Osteocyte (in vitro differentiated cells): ENCODE measurements at regions not wholly inside any gene's neighbourhood (a gene's known extent, or its start where the extent isn't known, plus 50 kb on each side); places are given as distances from the start of the nearest gene placed in this dataset.

Experiments used
- DNase-seq: peaks from one replicate; pipeline ENCODE4 v3.0.0; 2021; ENCODE audit warnings: mixed read lengths; ENCODE audit not compliant: unreplicated experiment; ENCODE audit errors: extremely low spot score
- H3K27ac Mint-ChIP-seq: one replicate; pipeline ENCODE4 v1.8.0; 2021; ENCODE audit warnings: mild to moderate bottlenecking, mixed read lengths; ENCODE audit not compliant: unreplicated experiment
- H3K27me3 Mint-ChIP-seq: one replicate; pipeline ENCODE4 v1.8.0; 2021; ENCODE audit warnings: mixed read lengths; ENCODE audit not compliant: unreplicated experiment
- H3K36me3 Mint-ChIP-seq: one replicate; pipeline ENCODE4 v1.8.0; 2021; ENCODE audit warnings: mixed read lengths; ENCODE audit not compliant: unreplicated experiment
- H3K4me1 Mint-ChIP-seq: one replicate; pipeline ENCODE4 v1.8.0; 2021; ENCODE audit warnings: mixed read lengths; ENCODE audit not compliant: unreplicated experiment
- H3K4me3 Mint-ChIP-seq: one replicate; pipeline ENCODE4 v1.8.0; 2021; ENCODE audit warnings: mild to moderate bottlenecking, moderate library complexity, mixed read lengths; ENCODE audit not compliant: unreplicated experiment
- H3K9me3 Mint-ChIP-seq: one replicate; pipeline ENCODE4 v1.8.0; 2021; ENCODE audit warnings: mixed read lengths; ENCODE audit not compliant: unreplicated experiment
- CTCF ChIP-seq: fragments of 200-600 bp; sonication (generic); IDR thresholded peaks from 2 replicates; pipeline ENCODE4 v1.5.0; 2021; ENCODE audit warnings: antibody characterized with exemption, mild to moderate bottlenecking, moderate library complexity

- Mint-ChIP-seq H3K27ac (no peak overlapping the region), H3K9me3 (no peaks in the 10 kb centered on the region), H3K4me1 (peaks cover 13% of the 10 kb centered on the region), H3K36me3 (no peaks in the 10 kb centered on the region), H3K4me3 (no peak overlapping the region), H3K27me3 (no peaks in the 10 kb centered on the region)
- no peak for TF ChIP-seq CTCF
- DNase-seq, result no peak
Observed at GRCh38 chr11:16572945-16573344, 165.5 kb upstream of the C11orf58 start.

GRCh38 chr11:16561150-16561549 is 177.3 kb upstream of the C11orf58 start:
- TF ChIP-seq CTCF, result no peak
- H3K27me3 Mint-ChIP-seq, result no peaks in the 10 kb centered on the region
- no peak overlapping the region for H3K4me3 Mint-ChIP-seq
- no peak for DNase-seq
- peaks cover 3% of the 10 kb centered on the region for H3K4me1 Mint-ChIP-seq
- H3K36me3 Mint-ChIP-seq, result peaks cover 2% of the 10 kb centered on the region
- H3K9me3 Mint-ChIP-seq, result peaks cover 4% of the 10 kb centered on the region
- H3K27ac Mint-ChIP-seq, result no peak overlapping the region

- Mint-ChIP-seq H3K27ac (no peak overlapping the region), H3K4me1 (peaks cover 3% of the 10 kb centered on the region), H3K4me3 (no peak overlapping the region), H3K27me3 (no peaks in the 10 kb centered on the region), H3K36me3 (peaks cover 2% of the 10 kb centered on the region), H3K9me3 (peaks cover 6% of the 10 kb centered on the region)
- TF ChIP-seq CTCF, result no peak
- no peak for DNase-seq
Observed at GRCh38 chr11:16558494-16558893, 180.0 kb upstream of the C11orf58 start.

- Mint-ChIP-seq H3K27ac (no peak overlapping the region), H3K4me1 (peaks cover 12% of the 10 kb centered on the region), H3K4me3 (no peak overlapping the region), H3K27me3 (no peaks in the 10 kb centered on the region), H3K9me3 (peaks cover 8% of the 10 kb centered on the region), H3K36me3 (no peaks in the 10 kb centered on the region)
- DNase-seq, result no peak
- TF ChIP-seq CTCF, result no peak
Observed at GRCh38 chr11:16555956-16556355, 182.5 kb upstream of the C11orf58 start.

GRCh38 chr11:16554361-16554760 is 184.1 kb upstream of the C11orf58 start:
- peaks cover 12% of the 10 kb centered on the region for H3K4me1 Mint-ChIP-seq
- no peak overlapping the region for H3K27ac Mint-ChIP-seq
- no peaks in the 10 kb centered on the region for H3K27me3 Mint-ChIP-seq
- peaks cover 9% of the 10 kb centered on the region for H3K9me3 Mint-ChIP-seq
- no peak for TF ChIP-seq CTCF
- no peak for DNase-seq
- H3K36me3 Mint-ChIP-seq, result peaks cover 1% of the 10 kb centered on the region
- no peak overlapping the region for H3K4me3 Mint-ChIP-seq
